H9 (cell line): ENCODE measurements at regions not wholly inside any gene's neighbourhood (a gene's known extent, or its start where the extent isn't known, plus 50 kb on each side); places are given as distances from the start of the nearest gene placed in this dataset.

Source experiments
- DNase-seq: peaks from one replicate; pipeline ENCODE4 v3.0.0-alpha.2; 2017
- H2AFZ ChIP-seq: one replicate; pipeline ENCODE4 v1.6.1; 2013; ENCODE audit warnings: mild to moderate bottlenecking, low read length, control low read depth, moderate library complexity
- H2AK5ac ChIP-seq: 2 replicates; pipeline ENCODE4 v1.6.1; 2013; ENCODE audit warnings: low read length, control low read depth, mixed read lengths; ENCODE audit not compliant: insufficient read length
- H2BK120ac ChIP-seq: one replicate; pipeline ENCODE4 v1.6.1; 2013; ENCODE audit warnings: low read depth, mild to moderate bottlenecking, low read length, control low read depth, inconsistent platforms; ENCODE audit not compliant: poor library complexity, severe bottlenecking
- H2BK12ac ChIP-seq: 2 replicates; pipeline ENCODE4 v1.6.1; 2013; ENCODE audit warnings: low read length, control low read depth, mixed read lengths, low read depth; ENCODE audit not compliant: insufficient read length
- H2BK15ac ChIP-seq: 2 replicates; pipeline ENCODE4 v1.6.1; 2013; ENCODE audit warnings: low read depth, low read length, control low read depth
- H2BK20ac ChIP-seq: one replicate; pipeline ENCODE4 v1.6.1; 2013; ENCODE audit warnings: low read depth, mild to moderate bottlenecking, low read length, control low read depth, inconsistent platforms; ENCODE audit not compliant: poor library complexity, severe bottlenecking
- H2BK5ac ChIP-seq: 2 replicates; pipeline ENCODE4 v1.6.1; 2013; ENCODE audit warnings: low read length, control low read depth, mixed read lengths; ENCODE audit not compliant: insufficient read length
- H3K14ac ChIP-seq: 2 replicates; pipeline ENCODE4 v1.6.1; 2013; ENCODE audit warnings: low read length, control low read depth; ENCODE audit not compliant: insufficient read depth
- H3K18ac ChIP-seq: 2 replicates; pipeline ENCODE4 v1.6.1; 2013; ENCODE audit warnings: low read depth, mild to moderate bottlenecking, mixed read lengths, low read length, control low read depth; ENCODE audit not compliant: insufficient read length
- H3K23ac ChIP-seq: 2 replicates; pipeline ENCODE4 v1.6.1; 2013; ENCODE audit warnings: low read length, control low read depth, mixed read lengths, low read depth; ENCODE audit not compliant: insufficient read length
- H3K23me2 ChIP-seq: 2 replicates; pipeline ENCODE4 v1.6.1; 2013; ENCODE audit warnings: low read depth, mild to moderate bottlenecking, mixed read lengths, low read length, control low read depth; ENCODE audit not compliant: insufficient read length, poor library complexity, severe bottlenecking
- H3K27ac ChIP-seq: 2 replicates; pipeline ENCODE4 v1.5.1; 2013; ENCODE audit warnings: low read length, control low read depth, mixed read lengths, low read depth; ENCODE audit not compliant: insufficient read length
- H3K27me3 ChIP-seq: 2 replicates; pipeline ENCODE4 v1.6.1; 2013; ENCODE audit warnings: low read length, control low read depth, inconsistent platforms; ENCODE audit not compliant: insufficient read depth
- H3K4ac ChIP-seq: 2 replicates; pipeline ENCODE4 v1.6.1; 2013; ENCODE audit warnings: low read depth, mild to moderate bottlenecking, control low read depth, inconsistent platforms, low read length, moderate library complexity
- H3K4me1 ChIP-seq: 2 replicates; pipeline ENCODE4 v1.6.1; 2013; ENCODE audit warnings: low read length, control low read depth, inconsistent platforms; ENCODE audit not compliant: insufficient read depth
- H3K4me2 ChIP-seq: 2 replicates; pipeline ENCODE4 v1.6.1; 2013; ENCODE audit warnings: low read length, control low read depth, mixed read lengths; ENCODE audit not compliant: insufficient read length, insufficient read depth
- H3K56ac ChIP-seq: 2 replicates; pipeline ENCODE4 v1.6.1; 2013; ENCODE audit warnings: low read depth, mild to moderate bottlenecking, mixed read lengths, low read length, control low read depth; ENCODE audit not compliant: insufficient read length
- H3K79me1 ChIP-seq: 2 replicates; pipeline ENCODE4 v1.6.1; 2013; ENCODE audit warnings: low read depth, mild to moderate bottlenecking, moderate library complexity, low read length, control low read depth, inconsistent platforms; ENCODE audit not compliant: insufficient read depth, poor library complexity, severe bottlenecking
- H3K79me2 ChIP-seq: 2 replicates; pipeline ENCODE4 v1.6.1; 2013; ENCODE audit warnings: low read length, control low read depth, inconsistent platforms; ENCODE audit not compliant: insufficient read depth
- H3K9ac ChIP-seq: 2 replicates; pipeline ENCODE4 v1.6.1; 2013; ENCODE audit warnings: low read length, control low read depth, mixed read lengths; ENCODE audit not compliant: insufficient read length; ENCODE audit errors: extremely low read depth
- H3K9me3 ChIP-seq: one replicate; pipeline ENCODE4 v1.6.1; 2013; ENCODE audit warnings: low read depth, low read length, inconsistent platforms; ENCODE audit not compliant: control insufficient read depth
- H3T11ph ChIP-seq: one replicate; pipeline ENCODE4 v1.6.1; 2013; ENCODE audit warnings: mild to moderate bottlenecking, low read length, control low read depth, inconsistent platforms
- H4K20me1 ChIP-seq: one replicate; pipeline ENCODE4 v1.6.1; 2013; ENCODE audit not compliant: control insufficient read depth, insufficient read length, insufficient read depth
- H4K5ac ChIP-seq: 2 replicates; pipeline ENCODE4 v1.6.1; 2013; ENCODE audit warnings: low read depth, mild to moderate bottlenecking, mixed read lengths, low read length, control low read depth; ENCODE audit not compliant: insufficient read length
- H4K8ac ChIP-seq: replicated peaks from 2 replicates; pipeline ENCODE4 v1.6.1; 2013; ENCODE audit warnings: low read length, control low read depth, mixed read lengths, low read depth; ENCODE audit not compliant: insufficient read length
- H4K91ac ChIP-seq: 2 replicates; pipeline ENCODE4 v1.6.1; 2013; ENCODE audit warnings: low read depth, mild to moderate bottlenecking, moderate library complexity, mixed read lengths, low read length, control low read depth; ENCODE audit not compliant: insufficient read length
- H3K27ac Mint-ChIP-seq, 3 experiments: 2 replicates in 2 of 3; 3 replicates in 1 of 3; pipeline ENCODE4 v1.8.0; 2020 to 2021; ENCODE audit warnings: mixed read lengths in 3 of 3, mild to moderate bottlenecking in 1 of 3, moderate library complexity in 1 of 3
- H3K27me3 Mint-ChIP-seq: 2 replicates; pipeline ENCODE4 v1.8.0; 2021; ENCODE audit warnings: low read depth, mild to moderate bottlenecking, moderate library complexity, mixed read lengths
- H3K36me3 Mint-ChIP-seq, 3 experiments: 2 replicates in 2 of 3; 3 replicates in 1 of 3; pipeline ENCODE4 v1.8.0; 2020 to 2021; ENCODE audit warnings: low read depth in 3 of 3, mixed read lengths in 3 of 3; ENCODE audit not compliant: insufficient read depth in 1 of 3
- H3K4me1 Mint-ChIP-seq, 2 experiments: 2 replicates each; pipeline ENCODE4 v1.8.0; 2020; ENCODE audit warnings: mixed read lengths in 2 of 2
- H3K4me3 Mint-ChIP-seq, 2 experiments: 2 replicates in 1 of 2; 3 replicates in 1 of 2; pipeline ENCODE4 v1.8.0; 2020 to 2021; ENCODE audit warnings: mild to moderate bottlenecking in 2 of 2, mixed read lengths in 2 of 2, moderate library complexity in 1 of 2
- H3K9me3 Mint-ChIP-seq, 2 experiments: 2 replicates in 1 of 2; 3 replicates in 1 of 2; pipeline ENCODE4 v1.8.0; 2020; ENCODE audit warnings: mild to moderate bottlenecking in 2 of 2, mixed read lengths in 2 of 2, moderate library complexity in 1 of 2
- CTCF ChIP-seq: fragments of 200-600 bp; sonication (generic); conservative IDR thresholded peaks from 3 replicates; pipeline ENCODE4 v1.8.0; 2021; ENCODE audit warnings: antibody characterized with exemption, mild to moderate bottlenecking
- WGBS: extraction: QIAGEN DNeasy Blood & Tissue Kit; methylation state at CpG from one replicate; pipeline ENCODE4 v1.1.7; 2013; ENCODE audit warnings: missing lambda C conversion rate, low lambda C conversion rate, mixed read lengths; ENCODE audit not compliant: insufficient read length; ENCODE audit errors: extremely low coverage; 5-methylcytosine and 5-hydroxymethylcytosine counted together

DNA sequence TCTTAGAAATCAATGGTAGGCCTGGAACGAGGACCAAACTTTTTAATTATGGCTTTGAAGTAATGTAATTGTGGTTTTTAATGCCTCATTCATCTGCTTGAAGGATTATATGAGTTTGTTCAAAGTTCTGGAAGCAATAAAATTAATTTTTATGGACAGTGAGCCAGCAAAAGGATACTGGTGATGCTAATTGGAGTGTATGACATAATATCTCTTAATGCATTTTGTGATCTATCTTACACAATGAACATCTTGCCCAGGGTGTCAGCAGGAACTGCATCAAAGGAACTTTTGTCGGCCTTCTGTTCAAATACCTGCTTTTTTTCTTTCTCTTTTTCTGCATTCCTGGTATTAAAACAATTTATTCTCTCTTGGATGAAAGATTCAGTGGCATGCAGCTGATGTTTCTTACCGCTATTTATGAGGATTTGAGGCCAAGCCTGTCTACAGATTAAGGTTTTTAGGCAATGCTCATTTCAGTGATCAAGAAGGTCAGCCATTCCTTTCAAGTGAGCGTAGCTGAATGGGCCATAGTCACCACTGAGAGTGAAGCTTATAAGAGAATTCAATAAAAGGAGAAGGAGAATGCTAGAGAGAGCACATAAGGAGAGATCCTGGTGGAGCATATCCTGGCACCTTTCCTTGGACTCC, 974.8 kb downstream of the SORCS3 start:
- Histone ChIP-seq H3K27me3 (no peaks in the 10 kb centered on the region), H2BK20ac (no peak overlapping the region), H3K4me2 (no peak overlapping the region), H3K4me1 (no peaks in the 10 kb centered on the region), H3K79me2 (no peaks in the 10 kb centered on the region), H3K23me2 (no peaks in the 10 kb centered on the region), H3T11ph (no peak overlapping the region), H3K27ac (no peak overlapping the region), H4K91ac (no peak overlapping the region), H2BK120ac (no peak overlapping the region), H2AFZ (no peak overlapping the region), H3K9me3 (no peaks in the 10 kb centered on the region), H2AK5ac (no peak overlapping the region), H3K56ac (no peak overlapping the region), H3K23ac (no peak overlapping the region), H3K18ac (no peak overlapping the region), H4K8ac (no peak overlapping the region), H2BK5ac (no peak overlapping the region), H3K14ac (no peak overlapping the region), H3K4ac (no peak overlapping the region), H4K5ac (no peak overlapping the region), H2BK12ac (no peak overlapping the region), H3K9ac (no peak overlapping the region), H3K79me1 (no peaks in the 10 kb centered on the region), H4K20me1 (no peaks in the 10 kb centered on the region), H2BK15ac (no peak overlapping the region)
- no peak overlapping the region for H3K27ac Mint-ChIP-seq
- H3K4me1 Mint-ChIP-seq: no peaks in the 10 kb centered on the region
- TF ChIP-seq CTCF: no peak
- no peak overlapping the region for H3K4me3 Mint-ChIP-seq
- WGBS: no CpG with 5 or more reads among the region's 4 CpGs
- no peaks in the 10 kb centered on the region for H3K9me3 Mint-ChIP-seq
- DNase-seq: no peak
- no peaks in the 10 kb centered on the region for H3K27me3 Mint-ChIP-seq
- H3K36me3 Mint-ChIP-seq: no peaks in the 10 kb centered on the region
